Frontal cortex (tissue), 3 donors: ENCODE measurements at regions not wholly inside any gene's neighbourhood (a gene's known extent, or its start where the extent isn't known, plus 50 kb on each side); places are given as distances from the start of the nearest gene placed in this dataset.

ENCODE experiments used
- DNase-seq, 2 donors: peaks; one replicate each; pipeline ENCODE4 v3.0.0; 2012; ENCODE audit warnings: low spot score in 2 of 2
- FAIRE-seq: peaks from 2 replicates; lab custom pipeline; 2012; peaks lifted over from hg19 to GRCh38; lab: Jason Lieb, UNC
- donor health status: control.
- donor health status: control.
- donor health status: control.

DNA sequence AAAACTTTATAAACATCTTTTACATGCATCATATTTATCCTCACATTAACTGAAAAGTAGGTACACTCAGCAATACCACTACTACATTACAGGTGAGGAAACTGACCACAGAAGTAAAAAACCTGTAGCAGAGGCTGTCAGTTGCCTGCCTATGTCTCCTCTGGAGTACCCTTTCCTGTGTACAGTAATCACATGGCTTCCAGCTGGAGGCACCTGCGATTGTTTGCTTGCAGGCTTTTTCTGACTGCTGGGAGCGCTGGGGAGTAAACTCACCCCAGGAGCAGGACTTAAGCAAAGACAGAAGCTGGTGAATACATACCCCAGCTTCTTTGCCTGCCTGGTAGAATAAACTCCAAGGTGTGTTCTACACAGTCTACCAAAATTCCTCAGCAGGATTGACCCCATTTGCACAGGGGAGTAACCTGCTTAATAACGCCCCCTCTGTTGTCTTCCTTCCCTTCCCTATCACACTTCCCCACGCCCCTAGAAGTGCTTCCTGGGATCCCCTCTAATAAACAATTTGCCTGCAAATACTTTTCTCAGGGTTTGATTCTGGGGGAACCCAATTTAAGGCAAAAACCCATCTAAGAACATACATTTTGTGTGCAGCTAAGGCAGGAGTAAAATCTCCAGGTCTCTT is 138.9 kb downstream of the PTH2R start:
- no peak for FAIRE-seq
- DNase-seq: no peak

DNA sequence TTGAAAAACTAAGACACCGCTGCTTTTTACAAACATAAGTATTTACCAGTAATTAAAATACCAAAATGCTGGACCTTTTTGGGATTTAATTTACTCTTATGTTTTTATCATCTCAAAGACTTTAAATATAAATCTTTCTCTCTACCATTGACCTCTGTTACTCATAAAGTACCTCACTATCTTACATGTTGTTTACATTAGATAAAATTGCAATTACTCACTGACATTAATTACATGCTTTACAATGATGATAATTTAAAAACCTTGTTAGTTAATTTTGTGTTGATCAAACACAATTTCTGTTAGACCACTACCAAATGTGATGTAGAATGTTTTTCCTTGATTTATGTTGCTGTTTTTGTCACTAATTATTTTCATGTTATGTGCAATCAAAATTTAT is 139.5 kb downstream of the PTH2R start:
- DNase-seq (no peak), FAIRE-seq (no peak)

DNA sequence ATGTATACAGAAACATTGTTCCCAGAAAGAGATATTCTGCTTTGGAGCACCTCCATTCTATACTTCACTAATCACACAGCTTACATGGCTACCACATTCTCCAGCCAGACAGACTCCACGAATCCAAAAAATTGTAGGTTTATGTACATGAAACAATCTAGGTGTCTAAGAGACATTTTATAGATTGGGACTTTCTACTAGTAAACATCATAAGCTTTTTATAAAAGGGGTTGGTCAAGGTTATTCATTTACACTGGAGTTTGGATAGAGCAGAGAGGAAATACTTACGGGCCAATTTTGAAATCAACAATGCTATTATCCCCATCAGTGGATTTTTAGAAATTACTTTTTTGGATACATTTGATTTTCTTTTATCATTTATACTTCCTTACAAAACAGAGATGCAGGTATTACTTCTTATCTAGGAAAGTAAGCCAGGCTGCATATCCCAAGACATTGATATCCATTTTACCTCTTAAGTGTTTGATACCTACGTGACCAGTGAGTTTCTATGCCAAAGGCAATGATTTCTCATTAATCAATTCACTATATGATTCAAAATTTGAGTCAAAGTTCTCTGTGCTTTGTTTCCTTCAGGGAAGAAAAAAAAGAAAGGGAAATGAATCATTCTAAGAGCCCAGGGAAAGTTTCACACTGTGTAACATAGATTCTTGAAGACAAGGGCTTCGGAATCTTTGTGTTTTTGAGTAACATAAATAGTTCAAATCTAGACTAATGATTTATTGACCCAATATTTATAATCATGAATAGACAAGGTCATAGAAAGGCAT is 140.5 kb downstream of the PTH2R start:
- DNase-seq (no peak), FAIRE-seq (no peak)

DNA sequence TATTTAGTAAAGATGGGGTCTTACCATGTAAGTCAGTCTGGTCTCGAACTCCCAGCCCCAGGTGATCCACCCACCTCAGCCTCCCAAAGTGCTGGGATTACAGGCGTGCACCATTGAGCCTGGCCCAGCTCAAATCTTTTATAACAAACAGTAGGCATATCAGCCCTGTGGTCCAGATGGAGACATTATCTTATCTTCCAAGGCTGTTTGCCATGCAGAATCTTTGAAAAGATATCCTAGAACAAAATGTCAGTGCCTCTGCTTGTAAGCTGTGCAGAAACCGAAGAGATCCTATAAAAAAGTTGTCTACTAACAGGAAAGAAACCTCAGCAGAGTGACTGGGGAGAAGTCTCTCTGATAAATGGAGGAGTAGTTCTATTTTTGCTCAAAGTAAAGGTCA is 142.1 kb downstream of the PTH2R start:
- no peak for DNase-seq
- no peak for FAIRE-seq

DNA sequence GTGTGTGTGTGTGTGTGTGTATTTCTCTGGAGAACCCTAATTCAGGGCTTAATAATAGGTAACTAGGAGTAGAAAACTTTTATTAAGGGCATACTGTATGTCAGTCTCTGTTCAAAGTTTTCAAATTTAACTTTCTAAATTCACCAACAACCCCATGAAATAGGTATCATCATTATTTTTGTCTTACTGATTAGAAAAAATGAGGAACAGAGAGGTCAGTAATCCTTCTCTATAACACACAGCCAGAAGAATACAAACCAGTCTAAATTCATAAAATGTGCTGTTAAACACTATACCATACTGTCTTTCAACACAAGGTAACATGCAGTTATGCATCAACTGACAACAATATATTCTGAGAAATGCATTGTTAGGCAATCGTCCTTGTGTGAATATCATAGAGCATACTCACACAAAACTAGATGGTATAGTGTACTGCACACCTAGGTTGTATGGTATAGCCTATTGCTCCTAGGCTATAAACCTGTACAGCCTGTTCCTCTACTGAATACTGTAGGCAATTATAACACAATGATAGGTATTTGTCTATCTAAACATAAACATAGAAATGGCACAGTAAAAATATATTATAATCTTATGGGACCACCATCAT is 143.1 kb downstream of the PTH2R start:
- no peak for DNase-seq
- FAIRE-seq: no peak

DNA sequence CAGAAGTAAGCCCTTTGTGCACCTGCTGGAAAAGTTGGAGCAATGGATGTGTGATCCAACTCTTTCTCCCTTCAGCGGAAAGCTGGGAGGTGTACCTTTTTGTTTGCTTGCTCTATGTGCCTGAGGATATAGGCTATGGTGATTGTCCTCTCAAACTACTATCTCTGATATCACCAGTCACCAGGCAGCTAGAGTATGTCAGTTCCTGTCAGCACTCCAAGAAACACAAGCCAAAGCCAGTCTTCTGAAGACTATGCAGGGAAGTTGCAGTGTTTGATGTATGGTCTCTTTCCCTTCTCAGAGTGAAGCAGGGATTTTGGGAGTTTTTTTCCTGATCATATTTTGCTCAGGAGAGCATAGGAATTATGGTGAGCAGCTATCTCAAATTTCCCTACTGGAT is 146.4 kb downstream of the PTH2R start:
- no peak for DNase-seq
- no peak for FAIRE-seq

DNA sequence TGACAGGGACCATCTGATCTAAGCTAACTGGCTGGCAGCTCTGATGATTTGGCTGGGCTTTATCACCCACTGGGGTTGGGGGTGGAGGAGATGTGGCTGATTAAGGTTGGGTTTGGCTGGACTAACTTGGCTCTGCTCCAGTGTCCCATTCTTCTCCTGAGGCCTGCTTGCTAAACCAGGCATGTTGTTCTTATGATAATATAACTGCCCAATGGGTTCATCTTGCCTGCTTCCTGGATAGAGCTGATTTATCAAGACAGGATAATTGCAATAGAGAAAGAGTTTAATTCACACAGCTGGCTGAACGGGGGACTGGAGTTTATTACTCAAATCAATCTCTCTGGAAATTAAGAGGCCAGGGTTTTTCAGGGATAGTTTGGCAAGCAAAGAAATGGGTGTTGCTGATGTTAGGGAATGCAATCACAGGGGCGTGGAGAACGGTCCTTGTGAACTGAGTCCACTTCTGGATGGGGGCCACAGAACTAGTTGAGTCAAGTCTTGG is 150.4 kb downstream of the PTH2R start:
- DNase-seq: no peak

DNA sequence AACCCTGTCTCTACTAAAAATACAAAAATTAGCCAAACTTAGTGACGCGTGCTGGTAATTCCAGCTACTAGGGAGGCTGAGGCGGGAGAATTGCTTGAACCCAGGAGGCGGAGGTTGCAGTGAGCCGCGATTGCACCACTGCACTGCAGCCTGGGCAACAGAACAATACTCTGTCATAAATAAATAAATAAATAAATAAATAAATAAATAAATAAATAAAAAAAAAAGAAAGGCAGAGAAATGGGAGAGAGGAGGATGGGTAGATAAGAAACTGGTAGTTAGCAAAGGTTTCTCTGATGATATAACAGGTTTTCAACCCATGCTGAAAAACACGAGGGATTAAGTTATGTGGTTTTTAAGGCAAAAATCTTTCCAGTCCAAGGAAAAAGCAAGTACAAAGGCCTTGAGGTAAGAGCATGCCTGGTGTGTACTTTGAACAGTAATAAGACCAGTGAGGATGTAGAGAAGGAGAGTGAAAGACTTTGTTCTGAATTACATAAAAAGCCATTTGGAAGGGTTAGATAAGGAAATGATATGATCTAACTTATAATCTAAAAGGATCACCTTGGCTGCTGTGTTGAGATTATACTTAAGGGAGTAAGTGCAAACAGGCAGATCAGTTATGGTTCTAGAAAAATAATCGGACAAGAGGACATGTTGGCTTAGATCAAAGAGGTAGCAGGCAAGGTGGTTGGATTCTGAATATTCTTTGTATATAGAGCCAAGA is 159.3 kb downstream of the PTH2R start:
- no peak for DNase-seq
- FAIRE-seq: no peak

More for the DNA sequence above, 150.4 kb downstream of the PTH2R start:
- FAIRE-seq: no peak

DNA sequence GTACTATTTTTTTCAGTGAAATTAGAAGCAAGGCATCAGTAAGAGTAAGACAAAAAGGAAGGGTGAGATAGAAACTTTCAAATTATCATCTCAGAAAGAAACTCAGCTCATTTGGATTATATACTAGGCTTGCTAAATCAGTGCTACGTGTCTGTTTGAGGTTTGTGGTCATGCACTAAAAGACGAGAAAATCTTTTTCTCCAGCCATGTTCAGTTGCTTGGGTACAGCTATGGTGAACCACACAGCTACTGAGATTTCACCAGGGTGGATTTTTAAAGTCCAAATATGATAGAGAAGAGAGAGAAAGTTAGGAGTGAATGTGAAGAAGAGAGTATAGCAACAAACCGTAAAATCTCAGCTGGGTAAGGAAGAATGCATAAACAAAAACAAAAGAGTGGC is 161.6 kb downstream of the PTH2R start:
- DNase-seq: no peak
- no peak for FAIRE-seq

DNA sequence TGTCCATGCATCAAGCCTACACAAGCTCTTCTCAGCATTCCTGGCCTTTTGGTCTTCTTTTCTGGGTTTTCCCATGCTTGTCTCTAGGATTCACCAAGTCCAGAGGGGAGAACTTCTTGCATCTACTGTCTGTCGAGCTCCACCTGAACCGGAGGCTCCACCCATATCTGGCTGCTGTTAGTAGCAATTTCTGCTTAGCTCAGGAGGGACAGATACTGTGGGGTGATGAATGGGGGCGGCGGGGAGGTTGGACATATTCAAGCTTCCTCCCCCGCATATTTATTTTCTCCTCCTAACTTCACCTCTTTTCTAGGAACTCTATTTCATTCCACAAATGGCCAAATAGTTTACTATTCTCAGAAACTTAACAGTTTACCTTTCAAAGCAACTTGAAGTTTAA is 163.5 kb downstream of the PTH2R start:
- no peak for FAIRE-seq
- DNase-seq: no peak

DNA sequence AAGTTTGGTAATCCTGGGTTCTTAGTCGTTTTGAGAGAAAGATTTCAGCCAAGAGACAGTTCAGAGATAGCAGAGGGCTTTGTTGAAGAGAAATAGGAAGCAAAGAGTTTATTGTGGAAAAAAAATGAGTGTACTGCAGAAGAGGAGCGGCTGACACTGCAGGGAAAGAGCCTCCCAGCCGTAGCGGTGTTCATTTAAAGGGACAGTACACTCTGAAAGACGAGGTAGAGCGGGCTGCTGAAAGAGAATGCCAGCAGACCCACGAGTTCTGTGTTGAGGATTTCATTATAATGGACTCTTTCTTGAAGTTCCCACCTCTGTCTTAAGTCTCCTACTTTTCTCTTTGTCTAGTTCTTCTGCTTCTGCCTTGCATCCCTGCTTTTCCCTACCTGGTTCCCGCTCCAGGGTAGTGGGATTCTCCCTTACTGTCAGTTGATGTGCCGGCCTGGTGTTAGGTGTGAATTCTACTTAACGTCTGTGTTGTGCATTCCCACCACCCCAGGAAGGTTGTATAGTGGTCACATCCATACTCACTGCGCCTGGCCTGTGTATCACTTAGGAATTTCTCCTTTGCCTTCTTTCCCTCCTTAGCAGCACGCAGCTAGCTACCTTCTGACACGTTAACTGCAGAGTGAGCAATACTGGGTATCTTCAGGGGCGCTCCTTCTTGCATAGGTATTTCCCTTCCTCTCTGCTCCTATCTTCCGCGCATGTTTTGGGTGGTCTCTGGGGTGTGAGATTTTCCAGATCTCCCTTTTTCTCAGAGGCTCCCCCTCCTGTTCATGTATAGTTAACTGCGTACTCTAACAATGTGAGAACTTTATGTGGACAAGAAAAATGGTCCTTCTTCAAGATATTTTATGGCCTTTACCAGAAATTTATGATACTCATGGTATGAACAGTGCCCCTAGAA is 164.5 kb downstream of the PTH2R start:
- no peak for FAIRE-seq
- DNase-seq: no peak

DNA sequence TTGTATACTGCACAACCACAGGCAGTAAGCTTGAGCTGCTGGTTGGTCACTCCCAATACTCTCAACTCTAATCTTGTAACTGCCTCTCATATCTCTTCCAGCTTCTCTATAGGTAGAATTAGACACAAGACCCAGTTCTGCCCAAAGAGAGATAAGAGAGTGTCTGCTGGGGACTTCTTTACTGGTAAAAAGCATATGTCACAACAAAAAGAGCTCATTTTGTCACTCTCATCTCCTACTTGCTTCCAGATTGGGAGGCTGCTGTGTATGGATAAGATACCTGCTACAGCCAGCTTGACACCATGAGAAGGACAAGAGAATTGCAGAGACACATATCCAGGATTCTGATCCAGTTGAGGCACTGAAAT is 165.2 kb downstream of the PTH2R start:
- FAIRE-seq (no peak), DNase-seq (no peak)

DNA sequence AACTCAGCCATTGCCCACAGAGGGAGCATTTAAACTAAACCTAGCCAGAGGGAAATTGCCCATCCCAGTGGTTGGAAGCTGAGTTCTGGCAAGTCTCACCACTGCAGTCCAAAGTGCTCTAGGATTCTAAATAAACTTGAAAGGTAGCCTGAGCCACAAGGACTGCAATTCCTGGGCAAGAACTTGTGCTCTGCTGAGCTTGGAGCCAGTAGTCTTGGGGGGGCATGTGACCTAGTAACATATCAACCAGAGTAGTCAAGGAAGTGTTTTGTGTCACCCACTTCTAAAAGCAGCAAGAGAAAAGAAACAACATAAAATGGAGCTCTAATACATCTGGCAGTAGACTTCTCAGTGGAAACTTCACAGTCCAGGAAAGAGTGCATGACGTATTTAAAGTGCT is 167.0 kb downstream of the PTH2R start:
- DNase-seq: no peak
- no peak for FAIRE-seq

DNA sequence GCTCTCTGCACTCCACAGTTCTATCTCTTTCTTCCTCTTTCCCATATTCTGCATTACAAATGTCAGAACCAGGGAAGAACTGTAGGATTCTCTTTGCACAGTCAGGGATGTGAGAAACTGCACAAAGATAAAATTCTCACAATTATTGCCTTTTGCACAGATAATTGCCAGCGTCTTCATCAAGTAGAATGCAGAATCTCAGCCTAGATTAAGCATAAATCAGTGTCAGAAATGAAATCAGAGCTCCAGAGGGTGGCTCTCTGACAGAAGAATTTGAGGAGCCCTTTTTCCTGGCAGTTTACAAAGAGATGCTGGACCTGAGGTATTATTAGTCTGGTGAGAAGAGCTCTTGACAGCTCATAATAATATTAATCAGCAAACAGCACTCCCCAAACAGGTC is 173.1 kb downstream of the PTH2R start:
- DNase-seq (no peak), FAIRE-seq (no peak)

DNA sequence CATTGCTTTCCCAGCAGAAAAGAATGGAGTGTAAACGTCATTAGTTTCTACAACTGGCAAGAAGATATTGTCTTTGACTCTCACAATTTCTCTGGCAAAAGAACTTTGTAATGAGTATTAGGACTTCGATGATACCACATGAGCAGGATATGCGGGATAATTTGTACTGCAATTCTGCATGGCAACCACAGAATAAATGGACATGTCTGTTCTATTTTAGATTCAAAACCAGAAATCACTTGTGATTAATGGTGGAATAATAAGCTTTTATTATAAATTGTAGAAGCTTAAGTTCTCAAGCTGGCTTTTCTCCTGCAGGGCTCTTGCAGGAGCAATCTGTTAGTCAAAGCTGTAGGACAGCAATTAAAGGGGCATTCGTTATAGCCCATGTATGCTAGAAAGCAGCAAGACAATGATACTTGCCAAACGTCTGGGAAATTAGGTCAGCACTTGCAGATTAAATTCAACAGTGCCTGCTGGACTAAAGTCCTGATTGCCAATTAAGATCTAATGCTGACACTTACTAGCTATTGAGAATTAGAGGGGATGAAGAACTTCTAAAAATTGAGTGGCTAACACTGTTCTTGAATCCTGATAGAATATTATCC is 177.9 kb downstream of the PTH2R start:
- FAIRE-seq (no peak), DNase-seq (no peak)

DNA sequence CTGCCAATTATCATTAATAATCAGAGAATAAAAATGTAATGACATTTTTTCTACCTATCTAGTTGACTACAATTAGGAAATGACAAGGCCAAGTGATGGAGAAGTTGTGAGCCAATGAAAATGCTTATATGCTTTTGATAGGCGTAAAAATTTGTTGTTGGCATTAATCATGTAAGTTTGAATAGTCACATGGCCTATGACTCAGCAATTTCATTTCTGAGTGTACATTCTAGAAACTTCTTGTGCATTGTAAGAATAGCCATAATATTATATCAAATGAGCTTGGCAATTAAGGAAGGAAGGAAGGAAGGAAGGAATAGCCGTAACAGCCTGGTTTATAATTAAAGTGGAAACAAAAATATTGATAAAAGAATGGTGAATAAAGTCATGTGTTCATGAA is 179.9 kb downstream of the PTH2R start:
- DNase-seq: no peak
- no peak for FAIRE-seq

DNA sequence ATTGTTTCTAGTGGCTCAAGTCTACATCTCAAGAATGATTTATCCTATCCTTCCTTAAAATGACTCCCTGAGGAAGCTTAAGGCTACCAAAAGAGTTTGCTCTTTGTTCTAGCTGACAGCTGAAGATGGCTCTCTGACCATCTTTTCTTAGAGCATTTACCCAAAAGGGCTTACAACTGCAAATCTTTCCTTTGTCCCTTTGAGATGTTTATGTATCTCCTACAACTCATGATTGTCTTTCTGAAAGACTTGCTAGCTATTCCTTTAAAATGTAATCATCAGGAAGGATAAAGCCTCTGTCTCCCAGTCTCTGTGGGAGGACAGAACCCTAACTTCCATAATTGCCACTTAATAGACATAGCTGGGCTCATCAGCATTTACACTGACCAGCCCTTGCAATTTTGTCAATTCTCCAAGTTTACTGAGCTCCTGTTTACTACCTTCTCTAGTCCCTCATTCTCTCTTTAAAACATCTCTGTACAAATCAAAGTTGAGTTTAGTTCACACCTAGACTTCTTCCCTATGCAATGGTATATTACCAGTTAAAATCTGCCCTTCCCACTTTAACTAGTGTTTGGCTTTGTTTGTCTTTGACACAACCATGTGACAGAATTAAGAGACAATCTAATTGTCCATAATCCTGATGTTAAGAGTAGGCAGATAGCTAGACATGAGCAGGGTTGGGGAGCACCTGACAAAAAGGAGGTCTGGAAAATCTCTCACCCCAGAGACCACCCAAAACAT is 188.2 kb downstream of the PTH2R start:
- DNase-seq (no peak), FAIRE-seq (no peak)
